Activated CD4-positive, alpha-beta T cell treated with anti-CD3 and anti-CD28 coated beads for 48 hours (primary cell): ENCODE measurements at regions not wholly inside any gene's neighbourhood (a gene's known extent, or its start where the extent isn't known, plus 50 kb on each side); places are given as distances from the start of the nearest gene placed in this dataset.

Experiments used
- DNase-seq: peaks from one replicate; pipeline ENCODE4 v3.0.0-alpha.2; 2020

DNA sequence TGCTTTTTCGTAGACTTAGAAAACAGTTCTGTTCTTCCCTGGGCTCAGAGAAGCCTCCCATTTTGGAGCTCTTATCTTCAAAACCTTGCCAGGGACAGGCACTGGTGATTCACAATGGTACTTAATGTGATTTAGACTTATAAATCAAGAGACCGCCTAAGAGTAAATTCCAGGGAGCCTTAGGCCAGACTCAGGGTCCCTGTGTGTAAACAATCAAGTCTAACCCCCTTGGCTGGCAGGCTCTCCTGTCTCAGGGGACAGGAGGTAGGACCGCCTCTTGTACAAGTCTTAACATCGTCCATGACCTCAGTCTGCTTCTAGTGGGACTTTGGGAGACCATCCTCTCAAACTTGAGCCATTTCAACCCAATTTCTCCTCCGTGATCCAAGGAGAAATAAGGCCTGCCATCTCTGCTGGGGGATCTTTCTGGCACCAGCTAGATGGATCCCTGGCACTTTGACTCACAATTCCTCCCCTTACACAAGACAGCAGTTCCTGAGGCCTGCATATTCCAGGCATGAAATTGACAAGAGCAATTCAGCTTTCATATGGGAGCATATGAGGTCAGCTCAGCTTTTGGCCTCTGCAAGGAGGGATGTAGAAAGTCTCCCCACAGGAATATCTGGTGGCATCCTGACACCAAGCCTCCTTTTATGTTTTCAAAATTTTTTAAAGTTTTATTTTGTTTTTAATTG lies 487.0 kb downstream of the TNS1 start:
- no peak for DNase-seq

DNA sequence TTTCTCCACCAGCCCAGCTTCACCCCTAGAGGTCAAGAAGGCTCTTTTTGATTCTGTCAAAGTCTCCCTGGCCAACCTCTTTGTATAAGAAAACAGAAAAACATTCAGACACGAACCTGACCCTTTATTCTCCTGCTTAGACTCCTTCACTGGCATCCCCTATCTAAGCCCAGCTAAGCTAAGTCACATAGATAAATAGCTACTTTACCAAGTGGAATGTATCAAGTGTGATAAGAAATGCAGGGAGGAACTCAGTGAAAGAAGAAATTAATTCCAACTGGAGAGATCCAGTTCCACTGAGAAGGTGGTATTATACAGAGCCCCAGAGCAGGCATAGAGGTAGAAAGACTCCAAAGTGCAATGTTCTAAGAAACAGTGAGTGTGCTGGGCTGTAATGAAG lies 489.5 kb downstream of the TNS1 start:
- no peak for DNase-seq

DNA sequence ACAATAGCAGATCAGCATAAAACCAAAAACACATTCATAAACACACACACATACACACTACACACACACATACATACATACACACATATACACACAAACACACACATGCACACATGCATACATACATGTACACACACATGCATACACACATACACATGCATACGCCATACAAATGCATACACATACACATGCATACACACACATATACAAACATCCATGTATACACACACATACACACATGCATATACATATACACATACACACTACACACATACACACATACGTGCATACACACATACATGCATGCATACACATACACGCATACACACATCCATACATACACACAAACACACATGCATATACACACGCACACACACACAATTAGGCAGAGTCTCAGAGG lies 490.1 kb downstream of the TNS1 start:
- DNase-seq, result no peak

- no peak for DNase-seq
Observed at GRCh38 chr2:217512259-217512658, 490.5 kb downstream of the TNS1 start.

DNA sequence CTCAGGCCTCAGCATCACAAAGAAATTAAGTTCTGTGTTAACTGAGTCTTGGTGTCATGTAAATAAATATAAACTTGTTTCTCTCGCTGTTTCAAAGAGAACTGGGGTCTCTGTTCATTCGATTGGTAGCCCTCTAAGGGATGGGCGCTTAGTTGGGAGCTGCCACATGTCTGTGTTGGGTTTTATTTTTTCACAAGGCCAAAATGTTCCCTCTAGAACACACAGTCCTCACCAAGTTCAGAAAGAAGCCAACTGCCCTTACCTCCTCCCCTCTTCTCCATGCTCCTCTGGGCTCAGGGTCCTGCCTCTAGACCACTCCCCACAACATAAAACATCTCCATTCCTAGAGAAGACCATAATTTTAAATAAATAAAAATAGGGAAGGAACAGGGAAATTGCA lies 490.9 kb downstream of the TNS1 start:
- no peak for DNase-seq

DNA sequence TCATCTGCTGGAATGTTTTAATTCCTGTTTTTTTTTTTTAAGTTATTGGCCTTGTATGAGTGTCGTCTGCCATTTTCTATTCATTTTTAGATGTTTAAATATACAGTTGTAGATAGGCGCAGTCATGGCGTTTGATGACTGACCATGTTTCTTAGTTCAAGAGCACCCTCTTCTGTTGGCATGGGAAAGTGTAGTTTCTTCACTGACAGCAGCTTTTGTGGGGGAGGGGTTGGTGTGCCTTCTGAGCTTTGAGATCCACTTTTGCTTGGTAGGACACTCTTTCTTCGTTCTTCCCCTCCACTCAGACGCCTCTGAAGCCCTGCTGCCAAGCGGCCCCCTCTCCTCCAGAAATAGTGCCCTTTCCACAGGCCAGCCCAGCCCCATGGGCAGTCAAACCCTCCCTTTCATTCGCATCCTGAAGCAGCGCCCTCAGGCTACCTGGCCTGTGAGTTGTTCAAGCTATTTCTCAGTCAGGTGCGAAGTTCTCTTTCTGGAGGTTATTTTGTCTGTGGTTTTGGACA lies 492.0 kb downstream of the TNS1 start:
- DNase-seq, result peak; percentile 56

- no peak for DNase-seq
Observed at GRCh38 chr2:217505303-217505702, 497.5 kb downstream of the TNS1 start.

- no peak for DNase-seq
Observed at GRCh38 chr2:217501887-217502286, 500.9 kb downstream of the TNS1 start.

DNA sequence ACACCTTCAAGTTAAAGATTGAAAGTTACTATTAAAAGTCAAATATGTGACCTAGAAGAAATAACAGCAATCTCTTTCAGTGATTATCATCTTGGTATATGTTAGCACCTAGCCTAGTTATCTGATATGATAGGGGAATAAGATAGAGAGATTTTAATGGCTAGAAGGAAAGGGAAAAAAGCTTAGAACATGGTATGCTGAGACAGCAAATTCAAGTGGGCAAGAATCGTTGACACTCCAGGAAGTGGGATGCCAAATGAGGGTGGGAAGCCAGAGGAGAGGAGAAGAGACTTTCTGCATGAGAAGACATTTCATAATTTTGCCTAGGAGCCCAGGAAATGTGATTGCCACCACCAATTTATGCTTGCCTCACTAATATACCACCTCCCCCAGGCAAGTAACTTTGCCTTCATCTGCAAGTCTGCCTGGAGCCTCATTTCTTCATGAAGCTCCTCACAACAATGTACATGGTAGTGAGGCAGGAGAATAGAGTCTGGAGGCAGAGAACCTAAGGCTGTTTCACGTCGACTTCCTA lies 504.9 kb downstream of the TNS1 start:
- DNase-seq, result no peak

- no peak for DNase-seq
Observed at GRCh38 chr2:217494557-217494956, 508.2 kb downstream of the TNS1 start.

DNA sequence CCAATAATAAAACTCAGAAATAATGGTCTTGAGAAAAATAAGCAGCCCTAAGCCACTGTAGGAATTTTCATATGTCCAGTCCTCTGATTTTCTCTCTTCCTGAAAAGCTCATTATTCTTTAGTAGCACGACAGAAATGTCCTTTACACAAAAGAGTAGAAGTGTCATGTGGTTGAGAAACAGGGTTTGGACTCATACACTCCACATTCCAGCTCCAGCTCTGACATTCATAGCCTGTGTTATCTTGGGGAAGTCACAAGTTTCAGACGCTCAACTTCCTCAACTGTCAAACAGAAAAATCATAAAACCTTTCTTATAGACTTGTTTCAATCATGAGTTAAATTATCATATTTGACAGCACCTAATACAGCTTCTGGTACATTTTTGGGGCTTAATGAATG lies 511.5 kb downstream of the TNS1 start:
- no peak for DNase-seq

- no peak for DNase-seq
Observed at GRCh38 chr2:217489145-217489960, 513.4 kb downstream of the TNS1 start.

DNA sequence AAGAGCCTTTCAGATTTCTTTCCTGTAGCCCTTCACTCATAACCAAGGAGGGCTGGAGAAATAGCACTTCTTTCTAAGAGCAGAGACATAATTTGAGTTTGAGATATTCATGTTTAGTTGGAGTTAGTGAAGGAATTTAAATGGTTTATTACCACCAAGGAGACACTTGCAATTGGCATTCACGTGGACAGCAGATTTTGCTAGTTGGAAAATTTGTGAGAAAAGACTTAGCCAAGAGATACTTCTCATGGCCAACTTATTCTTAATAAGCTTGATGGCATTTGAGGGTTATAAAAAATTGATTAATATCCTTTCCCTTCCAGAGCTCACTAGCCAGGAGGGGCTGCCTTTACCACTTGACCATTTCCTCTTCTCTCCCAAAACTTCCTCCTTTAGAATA lies 518.7 kb downstream of the TNS1 start:
- DNase-seq, result no peak

DNA sequence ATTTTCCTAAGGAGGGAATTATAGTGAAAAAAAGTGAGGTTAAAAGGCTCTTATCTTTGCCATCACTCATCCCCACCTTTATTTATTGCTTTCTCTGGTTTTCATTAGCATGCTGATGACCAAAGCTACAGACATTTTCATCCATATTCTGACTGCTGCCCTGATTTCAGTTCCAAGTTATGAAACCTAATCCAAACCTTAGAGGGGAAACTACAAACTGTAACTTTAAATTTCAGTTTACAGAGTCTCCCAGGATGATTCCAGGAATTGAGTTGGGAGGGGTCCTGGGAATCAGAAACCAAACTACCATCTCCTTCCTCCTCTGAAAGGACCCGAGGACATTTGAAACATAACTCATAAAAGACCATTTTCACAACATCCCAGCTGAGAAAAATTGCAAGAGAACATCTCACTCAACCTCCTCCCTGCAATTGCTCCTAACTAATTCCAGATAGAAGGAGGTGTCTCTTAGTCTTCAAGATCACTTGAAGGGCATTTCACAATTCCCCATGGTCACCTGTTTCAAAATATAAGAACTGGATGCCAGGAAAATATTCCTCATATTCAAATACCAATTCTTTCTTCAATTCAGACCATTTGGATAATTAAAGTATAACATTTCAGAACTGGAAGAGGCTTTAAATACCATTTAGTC lies 520.6 kb downstream of the TNS1 start:
- DNase-seq, result no peak

DNA sequence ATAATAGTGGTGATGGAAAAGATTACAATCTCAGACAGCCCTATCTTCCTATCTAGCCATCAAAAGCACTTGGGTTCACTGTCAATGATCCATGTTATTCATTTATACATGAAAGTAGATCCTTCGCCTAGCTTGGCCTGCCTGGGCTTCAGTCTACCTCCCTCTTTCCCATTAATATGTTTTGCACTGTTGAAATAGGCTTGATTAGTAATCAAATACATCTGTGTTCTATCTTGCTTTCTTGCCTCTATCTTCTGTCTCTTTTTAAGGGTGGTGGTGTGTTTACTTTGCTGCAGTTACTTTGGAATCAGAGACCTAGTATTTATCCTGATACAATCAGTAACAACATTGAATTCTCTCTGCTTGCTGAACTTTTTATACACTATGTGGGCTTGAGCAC lies 521.2 kb downstream of the TNS1 start:
- DNase-seq, result no peak

DNA sequence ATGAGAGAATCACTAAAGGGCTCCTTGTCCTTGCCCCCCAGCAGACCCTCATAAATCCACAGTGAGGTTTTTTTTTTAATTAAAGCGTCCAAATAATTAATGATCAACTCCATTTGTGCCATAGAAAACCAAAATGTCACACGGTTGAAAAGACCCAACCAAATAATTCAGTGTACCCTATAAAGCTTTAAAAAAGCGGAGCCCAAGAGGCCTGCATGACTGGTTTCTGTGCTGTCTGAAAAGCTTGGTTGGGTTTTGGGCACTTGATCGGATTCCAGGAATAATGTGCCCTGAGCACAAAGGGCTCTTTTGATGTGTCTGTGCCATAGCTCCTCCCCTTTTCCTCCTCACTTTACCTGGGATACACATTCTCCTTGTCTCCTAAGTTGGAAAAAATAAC lies 523.2 kb downstream of the TNS1 start:
- no peak for DNase-seq

GRCh38 chr2:217478831-217479455 lies 523.9 kb downstream of the TNS1 start:
- no peak for DNase-seq

GRCh38 chr2:217477583-217477982 lies 525.2 kb downstream of the TNS1 start:
- DNase-seq, result no peak

- no peak for DNase-seq
Observed at GRCh38 chr2:217475791-217476190, 527.0 kb downstream of the TNS1 start.

DNA sequence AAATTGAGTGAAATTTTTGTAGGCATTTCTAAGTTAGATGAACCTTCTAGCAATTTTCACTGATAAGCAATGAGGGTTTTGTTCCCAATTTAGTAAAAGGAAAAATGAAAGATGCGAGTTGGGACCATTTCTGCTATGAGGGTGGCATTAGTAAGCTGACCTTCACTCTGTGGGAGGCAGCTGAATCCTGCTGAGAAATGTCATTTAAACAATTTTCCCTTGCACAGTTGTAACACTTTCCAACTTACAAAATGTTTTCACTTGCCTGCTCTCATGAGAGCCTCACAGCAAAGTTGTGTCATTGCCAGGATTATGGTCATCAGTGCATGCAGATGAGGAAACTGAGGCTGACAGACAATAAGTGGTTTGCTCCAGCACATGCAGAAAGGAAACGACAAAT lies 527.7 kb downstream of the TNS1 start:
- no peak for DNase-seq

GRCh38 chr2:217471319-217471718 lies 531.5 kb downstream of the TNS1 start:
- no peak for DNase-seq

DNA sequence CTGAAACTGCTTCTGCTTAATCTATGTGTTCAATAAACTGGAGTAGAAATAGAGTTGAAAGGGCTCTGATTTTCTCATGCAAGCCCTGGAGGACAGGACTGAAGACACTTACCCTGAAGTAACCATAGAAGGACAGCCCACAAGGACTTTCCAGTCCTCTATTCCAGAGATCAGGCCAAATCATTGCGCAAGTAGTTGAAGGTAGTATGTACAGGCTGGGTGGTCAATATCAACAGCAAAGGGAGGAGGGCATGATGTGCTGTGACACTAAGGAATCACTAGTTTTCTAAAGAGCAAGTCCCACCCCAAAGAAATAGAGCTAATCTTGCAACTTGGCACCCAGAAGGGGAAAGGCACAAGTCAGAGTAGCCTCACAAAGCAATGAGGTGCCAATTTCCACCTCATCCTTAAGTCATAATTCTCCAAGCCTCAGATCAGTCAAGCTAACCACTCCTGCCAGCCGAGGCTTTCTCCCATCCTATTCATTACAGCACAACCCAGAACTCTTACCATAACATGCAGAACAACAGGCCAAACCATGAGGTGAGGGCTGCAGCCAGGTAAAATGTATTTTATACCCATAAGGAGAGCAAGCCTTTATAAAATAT lies 533.5 kb downstream of the TNS1 start:
- no peak for DNase-seq
